Stomach (tissue), 8 donors: ENCODE measurements at regions not wholly inside any gene's neighbourhood (a gene's known extent, or its start where the extent isn't known, plus 50 kb on each side); places are given as distances from the start of the nearest gene placed in this dataset.

ENCODE experiments used
- DNase-seq, 2 donors: peaks; one replicate each; pipeline versions ENCODE4 v3.0.0 to v3.0.0-alpha.2; 2013 to 2019
- H3K27ac ChIP-seq, 5 donors: fragments of 200-600 bp in 4 of 5; sonication (generic) in 4 of 5; one replicate each; pipeline ENCODE4 v1.5.1; 2013 to 2019; ENCODE audit warnings: mild to moderate bottlenecking in 1 of 5, moderate library complexity in 1 of 5
- H3K27me3 ChIP-seq, 3 donors: fragments of 200-600 bp; sonication (generic); one replicate each; pipeline ENCODE4 v1.5.1; 2017 to 2019; ENCODE audit warnings: mixed run types in 1 of 3
- H3K36me3 ChIP-seq, 4 donors: fragments of 200-600 bp; sonication (generic); 1 replicate in 3 of 4; 2 replicates in 1 of 4; pipeline ENCODE4 v1.5.1; 2016 to 2019
- H3K4me1 ChIP-seq, 4 donors: fragments of 200-600 bp; sonication (generic); one replicate each; pipeline ENCODE4 v1.5.1; 2016 to 2019
- H3K4me3 ChIP-seq, 4 donors: fragments of 200-600 bp; sonication (generic) in 3 of 4; one replicate each; pipeline ENCODE4 v1.5.1; 2016 to 2019; ENCODE audit warnings: mild to moderate bottlenecking in 1 of 4
- H3K9me3 ChIP-seq, 4 donors: fragments of 200-600 bp; sonication (generic); one replicate each; pipeline ENCODE4 v1.5.1; 2016 to 2019
- EP300 ChIP-seq: sonication (generic); formaldehyde crosslinking; IDR thresholded peaks from one replicate; pipeline ENCODE4 v1.6.1; 2017; ENCODE audit warnings: antibody characterized with exemption
- POLR2A ChIP-seq, 4 donors: fragments of 450-650 bp; IDR thresholded peaks; one replicate each; pipeline ENCODE4 v1.6.1; 2016; ENCODE audit warnings: antibody characterized with exemption in 4 of 4, control low read depth in 2 of 4, mild to moderate bottlenecking in 1 of 4, moderate library complexity in 1 of 4
- POLR2AphosphoS5 ChIP-seq, 3 donors: sonication (generic); formaldehyde crosslinking; IDR thresholded peaks; one replicate each; pipeline ENCODE4 v1.6.1; 2016; ENCODE audit warnings: antibody characterized with exemption in 3 of 3
- WGBS, 5 donors: extraction: QIAGEN DNeasy Blood & Tissue Kit in 3 of 5; methylation state at CpG; one replicate each; pipeline versions ENCODE4 v1.1.5 to v1.1.7; 2013 to 2018; 5-methylcytosine and 5-hydroxymethylcytosine counted together
- intact Hi-C: fragments of 100-400 bp; cut with DNase I; formaldehyde crosslinking; loops from one replicate; pipeline ENCODE4 v1.15.1; 2023; ENCODE audit warnings: low total_unique reads
- TF ChIP-seq, protein P1 (sequence below), 7 experiments: fragments of 450-650 bp in 4 of 7; fragments of 200-600 bp in 3 of 7; sonication (generic) in 3 of 7; IDR thresholded peaks; one replicate each; pipeline ENCODE4 v1.5.1; 2016 to 2019; ENCODE audit warnings: antibody characterized with exemption in 7 of 7, control low read depth in 2 of 7, mild to moderate bottlenecking in 1 of 7
- donor health status: healthy with polysubstance abuse.
- donor health status: Bipolar disorder and iron deficiency.
- donor health status: healthy.

DNA sequence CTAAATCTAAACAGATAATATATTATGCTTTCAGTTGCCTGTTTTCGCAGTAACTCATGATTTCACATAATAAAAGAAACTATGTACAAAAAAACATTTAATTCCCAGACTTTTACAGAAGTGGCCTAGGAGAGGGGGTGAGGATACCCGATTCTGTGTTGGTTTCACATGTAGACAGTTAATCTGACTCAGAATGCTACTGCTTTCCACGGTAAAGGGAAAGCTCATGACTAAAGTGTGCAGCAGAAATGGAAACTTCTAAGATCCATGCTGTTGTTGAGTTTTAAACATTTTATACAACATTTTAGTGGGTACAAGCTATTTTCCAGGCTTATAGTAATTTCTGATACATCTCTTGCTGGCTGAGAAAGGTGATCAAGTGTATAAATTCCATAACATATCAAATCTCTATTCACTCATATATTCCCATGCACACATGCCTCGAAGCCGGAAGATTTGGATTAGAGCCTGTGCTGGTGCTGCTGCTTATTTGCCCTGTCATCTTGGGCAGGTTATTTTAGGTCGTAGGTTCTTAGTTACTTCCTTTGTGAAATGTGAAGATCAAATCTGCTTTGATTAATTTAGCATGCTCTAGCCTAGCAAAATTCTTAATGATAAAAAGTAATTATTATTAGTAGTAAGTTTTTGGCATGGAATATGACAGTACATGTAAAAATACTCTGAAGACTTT, 896.7 kb upstream of the MAP3K7 start:
- WGBS, 5 donors, result 39 to 53% (median 49%) methylated on average over 6 of the region's 6 CpGs

GRCh38 chr6:91482498-91482897, 895.6 kb upstream of the MAP3K7 start:
- WGBS, 5 donors, result 23 to 51% (median 36%) methylated on average over 1 of the region's 1 CpG
- DNase-seq, result peak in 1 of 2 donors; percentile 5

More for the DNA sequence above, 896.7 kb upstream of the MAP3K7 start:
- H3K36me3 ChIP-seq, result no peaks in the 10 kb centered on the region
- no peaks in the 10 kb centered on the region for H3K9me3 ChIP-seq
- TF ChIP-seq EP300, result no peak
- TF ChIP-seq POLR2AphosphoS5 (IDR thresholded peaks at IDR 0.05), result no peak
- TF ChIP-seq, protein P1, sequence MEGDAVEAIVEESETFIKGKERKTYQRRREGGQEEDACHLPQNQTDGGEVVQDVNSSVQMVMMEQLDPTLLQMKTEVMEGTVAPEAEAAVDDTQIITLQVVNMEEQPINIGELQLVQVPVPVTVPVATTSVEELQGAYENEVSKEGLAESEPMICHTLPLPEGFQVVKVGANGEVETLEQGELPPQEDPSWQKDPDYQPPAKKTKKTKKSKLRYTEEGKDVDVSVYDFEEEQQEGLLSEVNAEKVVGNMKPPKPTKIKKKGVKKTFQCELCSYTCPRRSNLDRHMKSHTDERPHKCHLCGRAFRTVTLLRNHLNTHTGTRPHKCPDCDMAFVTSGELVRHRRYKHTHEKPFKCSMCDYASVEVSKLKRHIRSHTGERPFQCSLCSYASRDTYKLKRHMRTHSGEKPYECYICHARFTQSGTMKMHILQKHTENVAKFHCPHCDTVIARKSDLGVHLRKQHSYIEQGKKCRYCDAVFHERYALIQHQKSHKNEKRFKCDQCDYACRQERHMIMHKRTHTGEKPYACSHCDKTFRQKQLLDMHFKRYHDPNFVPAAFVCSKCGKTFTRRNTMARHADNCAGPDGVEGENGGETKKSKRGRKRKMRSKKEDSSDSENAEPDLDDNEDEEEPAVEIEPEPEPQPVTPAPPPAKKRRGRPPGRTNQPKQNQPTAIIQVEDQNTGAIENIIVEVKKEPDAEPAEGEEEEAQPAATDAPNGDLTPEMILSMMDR (IDR thresholded peaks at IDR 0.05), result no peak
- no peak for TF ChIP-seq POLR2A (IDR thresholded peaks at IDR 0.05)
- no peaks in the 10 kb centered on the region for H3K27me3 ChIP-seq
- DNase-seq, result peak in 1 of 2 donors; percentile 9
- intact Hi-C loops, result no loop called here
- H3K27ac ChIP-seq, result no peak overlapping the region
- H3K4me1 ChIP-seq, result no peaks in the 10 kb centered on the region
- H3K4me3 ChIP-seq, result no peak overlapping the region

GRCh38 chr6:91480402-91480801, 893.5 kb upstream of the MAP3K7 start:
- intact Hi-C loops, result no loop called here
- Histone ChIP-seq H3K4me1 (peaks cover 0 to 5% (median 5%) of the 10 kb centered on the region in 4 donors), H3K36me3 (no peaks in the 10 kb centered on the region), H3K27me3 (no peaks in the 10 kb centered on the region), H3K9me3 (no peaks in the 10 kb centered on the region), H3K27ac (no peak overlapping the region), H3K4me3 (no peak overlapping the region)
- WGBS, 5 donors, result 18 to 38% (median 24%) methylated on average over 1 of the region's 1 CpG
- DNase-seq, result peak in 1 of 2 donors; percentile 29
- TF ChIP-seq POLR2A (IDR thresholded peaks at IDR 0.05), result no peak
- TF ChIP-seq EP300, result no peak
- no peak for TF ChIP-seq POLR2AphosphoS5 (IDR thresholded peaks at IDR 0.05)
- TF ChIP-seq, protein P1 (IDR thresholded peaks at IDR 0.05), result no peak

More at GRCh38 chr6:91482498-91482897, 895.6 kb upstream of the MAP3K7 start:
- intact Hi-C loops, result no loop called here
- H3K27ac ChIP-seq, result no peak overlapping the region
- TF ChIP-seq, protein P1 (IDR thresholded peaks at IDR 0.05), result no peak
- TF ChIP-seq POLR2AphosphoS5 (IDR thresholded peaks at IDR 0.05) (no peak), POLR2A (IDR thresholded peaks at IDR 0.05) (no peak), EP300 (no peak)
- no peaks in the 10 kb centered on the region for H3K9me3 ChIP-seq
- no peaks in the 10 kb centered on the region for H3K36me3 ChIP-seq
- no peaks in the 10 kb centered on the region for H3K4me1 ChIP-seq
- no peak overlapping the region for H3K4me3 ChIP-seq
- no peaks in the 10 kb centered on the region for H3K27me3 ChIP-seq

- H3K9me3 ChIP-seq, result no peaks in the 10 kb centered on the region
- WGBS, 5 donors, result 88 to 98% (median 94%) methylated on average over 6 of the region's 6 CpGs
- TF ChIP-seq POLR2AphosphoS5 (IDR thresholded peaks at IDR 0.05) (no peak), POLR2A (IDR thresholded peaks at IDR 0.05) (no peak), EP300 (no peak)
- TF ChIP-seq, protein P1 (IDR thresholded peaks at IDR 0.05), result no peak
- peaks cover 0 to 5% (median 5%) of the 10 kb centered on the region in 4 donors for H3K4me1 ChIP-seq
- H3K36me3 ChIP-seq, result no peaks in the 10 kb centered on the region
- H3K27ac ChIP-seq, result no peak overlapping the region
- DNase-seq, result no peak
- no peak overlapping the region for H3K4me3 ChIP-seq
- intact Hi-C loops, result no loop called here
- no peaks in the 10 kb centered on the region for H3K27me3 ChIP-seq
These were observed 890.8 kb upstream of the MAP3K7 start for GRCh38 chr6:91477688-91478087.
